Ovary (tissue), 3 donors: ENCODE measurements at regions not wholly inside any gene's neighbourhood (a gene's known extent, or its start where the extent isn't known, plus 50 kb on each side); places are given as distances from the start of the nearest gene placed in this dataset.

Experiments
- CTCF ChIP-seq, 3 donors: fragments of 450-650 bp in 2 of 3; fragments of 200-600 bp in 1 of 3; IDR thresholded peaks; one replicate each; pipeline versions ENCODE4 v1.5.1 to v1.8.0; 2016 to 2022; ENCODE audit warnings: antibody characterized with exemption in 3 of 3, mild to moderate bottlenecking in 1 of 3
- EP300 ChIP-seq: sonication (generic); formaldehyde crosslinking; IDR thresholded peaks from one replicate; pipeline ENCODE4 v1.6.1; 2017; ENCODE audit warnings: antibody characterized with exemption
- donor health status: DM: no; HTN: no; CAD: no.

- no peak for TF ChIP-seq EP300
- no peak for TF ChIP-seq CTCF (IDR thresholded peaks at IDR 0.05)
These were observed 603.8 kb upstream of the LINC00305 start for GRCh38 chr18:64752707-64753106.
